ENCODE measurements at regions not wholly inside any gene's neighbourhood (a gene's known extent, or its start where the extent isn't known, plus 50 kb on each side); places are given as distances from the start of the nearest gene placed in this dataset.

- TF ChIP-seq, protein P1, sequence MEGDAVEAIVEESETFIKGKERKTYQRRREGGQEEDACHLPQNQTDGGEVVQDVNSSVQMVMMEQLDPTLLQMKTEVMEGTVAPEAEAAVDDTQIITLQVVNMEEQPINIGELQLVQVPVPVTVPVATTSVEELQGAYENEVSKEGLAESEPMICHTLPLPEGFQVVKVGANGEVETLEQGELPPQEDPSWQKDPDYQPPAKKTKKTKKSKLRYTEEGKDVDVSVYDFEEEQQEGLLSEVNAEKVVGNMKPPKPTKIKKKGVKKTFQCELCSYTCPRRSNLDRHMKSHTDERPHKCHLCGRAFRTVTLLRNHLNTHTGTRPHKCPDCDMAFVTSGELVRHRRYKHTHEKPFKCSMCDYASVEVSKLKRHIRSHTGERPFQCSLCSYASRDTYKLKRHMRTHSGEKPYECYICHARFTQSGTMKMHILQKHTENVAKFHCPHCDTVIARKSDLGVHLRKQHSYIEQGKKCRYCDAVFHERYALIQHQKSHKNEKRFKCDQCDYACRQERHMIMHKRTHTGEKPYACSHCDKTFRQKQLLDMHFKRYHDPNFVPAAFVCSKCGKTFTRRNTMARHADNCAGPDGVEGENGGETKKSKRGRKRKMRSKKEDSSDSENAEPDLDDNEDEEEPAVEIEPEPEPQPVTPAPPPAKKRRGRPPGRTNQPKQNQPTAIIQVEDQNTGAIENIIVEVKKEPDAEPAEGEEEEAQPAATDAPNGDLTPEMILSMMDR (IDR thresholded peaks at IDR 0.05; ENCODE audit: borderline replicate concordance, insufficient read depth, low read depth, low read length): no peak
- no peak overlapping the region for H3K4me3 ChIP-seq (ENCODE audit: low read depth, low read length)
Observed at GRCh38 chr14:31926652-31927347, 150.3 kb upstream of the ARHGAP5 start.

GRCh38 chr14:31927348-31927832 lies 149.7 kb upstream of the ARHGAP5 start:
- H3K4me3 ChIP-seq (ENCODE audit: low read depth, low read length): no peak overlapping the region
- TF ChIP-seq, protein P1 (IDR thresholded peaks at IDR 0.05; ENCODE audit: borderline replicate concordance, insufficient read depth, low read depth, low read length): no peak

GRCh38 chr14:31930070-31930469 lies 147.0 kb upstream of the ARHGAP5 start:
- TF ChIP-seq, protein P1 (IDR thresholded peaks at IDR 0.05; ENCODE audit: borderline replicate concordance, insufficient read depth, low read depth, low read length): no peak
- H3K4me3 ChIP-seq (ENCODE audit: low read depth, low read length): no peak overlapping the region

GRCh38 chr14:31930493-31931240 lies 146.4 kb upstream of the ARHGAP5 start:
- TF ChIP-seq, protein P1 (IDR thresholded peaks at IDR 0.05; ENCODE audit: borderline replicate concordance, insufficient read depth, low read depth, low read length): no peak
- H3K4me3 ChIP-seq (ENCODE audit: low read depth, low read length): no peak overlapping the region

GRCh38 chr14:31932675-31933074 lies 144.4 kb upstream of the ARHGAP5 start:
- H3K4me3 ChIP-seq (ENCODE audit: low read depth, low read length): no peak overlapping the region
- TF ChIP-seq, protein P1 (IDR thresholded peaks at IDR 0.05; ENCODE audit: borderline replicate concordance, insufficient read depth, low read depth, low read length): no peak

DNA sequence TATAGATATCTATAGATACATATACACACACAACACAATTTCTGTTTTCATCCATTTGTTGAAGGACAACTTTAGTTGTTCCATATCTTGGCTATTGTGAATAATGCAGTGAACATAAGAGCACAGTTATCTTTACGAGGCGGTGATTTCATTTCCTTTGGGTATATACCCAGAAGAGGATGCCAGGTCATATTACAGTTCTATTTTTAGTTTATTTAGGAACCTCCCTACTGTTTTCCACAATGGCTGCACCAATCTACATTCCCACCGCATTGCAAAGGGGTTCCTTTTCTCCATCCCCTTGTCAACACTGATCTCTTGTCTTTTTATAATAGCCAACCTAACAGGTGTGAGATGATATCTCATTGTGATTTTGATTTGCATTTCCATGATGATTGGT lies 143.4 kb upstream of the ARHGAP5 start:
- TF ChIP-seq, protein P1 (IDR thresholded peaks at IDR 0.05; ENCODE audit: borderline replicate concordance, insufficient read depth, low read depth, low read length): no peak
- no peak overlapping the region for H3K4me3 ChIP-seq (ENCODE audit: low read depth, low read length)

Measured in GM12875 (cell line).